HepG2 (cell line): ENCODE measurements at regions not wholly inside any gene's neighbourhood (a gene's known extent, or its start where the extent isn't known, plus 50 kb on each side); places are given as distances from the start of the nearest gene placed in this dataset.
A peak's percentile ranks its signal among the peaks of the same experiment; 100 is the strongest.

ENCODE experiments used
- BORCS8-MEF2B ChIP-seq: sonication (generic); formaldehyde crosslinking; IDR thresholded peaks from 2 replicates; pipeline ENCODE4 v1.8.0; 2022; ENCODE audit warnings: mild to moderate bottlenecking, missing genetic modification reagents
- ERF ChIP-seq: IDR thresholded peaks from 2 replicates; pipeline ENCODE4 v1.6.1; 2018; ENCODE audit warnings: missing biosample characterization, missing genetic modification reagents
- ESRRA ChIP-seq: sonication (generic); formaldehyde crosslinking; IDR thresholded peaks from 2 replicates; pipeline ENCODE4 v1.5.1; 2020; ENCODE audit warnings: mild to moderate bottlenecking, low read depth, missing genetic modification reagents
- GABPB1 ChIP-seq: IDR thresholded peaks from 2 replicates; pipeline ENCODE4 v1.6.1; 2016; ENCODE audit warnings: mild to moderate bottlenecking, missing genetic modification reagents, moderate library complexity, missing compliant biosample characterization
- GATAD1 ChIP-seq: IDR thresholded peaks from 2 replicates; pipeline ENCODE4 v1.6.1; 2016; ENCODE audit warnings: missing genetic modification reagents, missing compliant biosample characterization
- HMG20A ChIP-seq: IDR thresholded peaks from 2 replicates; pipeline ENCODE4 v1.6.1; 2016; ENCODE audit warnings: borderline replicate concordance
- NFIC ChIP-seq: IDR thresholded peaks from 2 replicates; pipeline ENCODE4 v1.6.1; 2012; ENCODE audit warnings: mild to moderate bottlenecking, low read length, inconsistent platforms
- PRMT3 ChIP-seq: sonication (generic); formaldehyde crosslinking; IDR thresholded peaks from 2 replicates; pipeline ENCODE4 v1.8.1; 2022; ENCODE audit warnings: low read depth, mild to moderate bottlenecking, moderate library complexity, missing genetic modification reagents, borderline replicate concordance
- TOPORS ChIP-seq: sonication (generic); formaldehyde crosslinking; IDR thresholded peaks from 2 replicates; pipeline ENCODE4 v1.8.0; 2023; ENCODE audit warnings: mild to moderate bottlenecking, missing genetic modification reagents
- ZBTB8A ChIP-seq: sonication (generic); formaldehyde crosslinking; IDR thresholded peaks from 2 replicates; pipeline ENCODE4 v1.4.0; 2020; ENCODE audit warnings: mild to moderate bottlenecking, low read depth, missing genetic modification reagents, borderline replicate concordance
- ZNF292 ChIP-seq: sonication (generic); formaldehyde crosslinking; IDR thresholded peaks from 2 replicates; pipeline ENCODE4 v1.8.1; 2022; ENCODE audit warnings: mild to moderate bottlenecking, low read depth, missing genetic modification reagents, borderline replicate concordance
- ZNF556 ChIP-seq: sonication (generic); formaldehyde crosslinking; IDR thresholded peaks from 2 replicates; pipeline ENCODE4 v1.4.0; 2020; ENCODE audit warnings: mild to moderate bottlenecking, missing genetic modification reagents, borderline replicate concordance
- ZNF572 ChIP-seq: sonication (generic); formaldehyde crosslinking; IDR thresholded peaks from 2 replicates; pipeline ENCODE4 v1.5.1; 2020; ENCODE audit warnings: mild to moderate bottlenecking, missing genetic modification reagents
- ZNF775 ChIP-seq: sonication (generic); formaldehyde crosslinking; IDR thresholded peaks from 2 replicates; pipeline ENCODE4 v1.4.0; 2020; ENCODE audit warnings: missing genetic modification reagents, mild to moderate bottlenecking, moderate library complexity, borderline replicate concordance
- TF ChIP-seq, protein P1 (sequence below): sonication (generic); formaldehyde crosslinking; IDR thresholded peaks from 2 replicates; pipeline ENCODE4 v1.5.1; 2020; ENCODE audit warnings: mild to moderate bottlenecking, moderate library complexity, missing genetic modification reagents
- TF ChIP-seq, protein P2 (sequence below): sonication (generic); formaldehyde crosslinking; IDR thresholded peaks from 2 replicates; pipeline ENCODE4 v1.4.0; 2020; ENCODE audit warnings: missing genetic modification reagents
- TF ChIP-seq, protein P3 (sequence below): sonication (generic); formaldehyde crosslinking; IDR thresholded peaks from 2 replicates; pipeline ENCODE4 v1.4.0; 2020; ENCODE audit warnings: mild to moderate bottlenecking, missing genetic modification reagents, borderline replicate concordance
- TF ChIP-seq, protein P4 (sequence below): IDR thresholded peaks from 2 replicates; pipeline ENCODE4 v1.6.1; 2012; ENCODE audit warnings: low read length, improper control_type of control experiment
- TF ChIP-seq, protein P5 (sequence below), 2 experiments: fragments of 450-650 bp in 1 of 2; sonication (generic) in 1 of 2; formaldehyde crosslinking; IDR thresholded peaks; 2 replicates each; pipeline versions ENCODE4 v1.5.0 to v1.8.0; 2020 to 2022; ENCODE audit warnings: mild to moderate bottlenecking in 1 of 2, missing genetic modification reagents in 1 of 2

DNA sequence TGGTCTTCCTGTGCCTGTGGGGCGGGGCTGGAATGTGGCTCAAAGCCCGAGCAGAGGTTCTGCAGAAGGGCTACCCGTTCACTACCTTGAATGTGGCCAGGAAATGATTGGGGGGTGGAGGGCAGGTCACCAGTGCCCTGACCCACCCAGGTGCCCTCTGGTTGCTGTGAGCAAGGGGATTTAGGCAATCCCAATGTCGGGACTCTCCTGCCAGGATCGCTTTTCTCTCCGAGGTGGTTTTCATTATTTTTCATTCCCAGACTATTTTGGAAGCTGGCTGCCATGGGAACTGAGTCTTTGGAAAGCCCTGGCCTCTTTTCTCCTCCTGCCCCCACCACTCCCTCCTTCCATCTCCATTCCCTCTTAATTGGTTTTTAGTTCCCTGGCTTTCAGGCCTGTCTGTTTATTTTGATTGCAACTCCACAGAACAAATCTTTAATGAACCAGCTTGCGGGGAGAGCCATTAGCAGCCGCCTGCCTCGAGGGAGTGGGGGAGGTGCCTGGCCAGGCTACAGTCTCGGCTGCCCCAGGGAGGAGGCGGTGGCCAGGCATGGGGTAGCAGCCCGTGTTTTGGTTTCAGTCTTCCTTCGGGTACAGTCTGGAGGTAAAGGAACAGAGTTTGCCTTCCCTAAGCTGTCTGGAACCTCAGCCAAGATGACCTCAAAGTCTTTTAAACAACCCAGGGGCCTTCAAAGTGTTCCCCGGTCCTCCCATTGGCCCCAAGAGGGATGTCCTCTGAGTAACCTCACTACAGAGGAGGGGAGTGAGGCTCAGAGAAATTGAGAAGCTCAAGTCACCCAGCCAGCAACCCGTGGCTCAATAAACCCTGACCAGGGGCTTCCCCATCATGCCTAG lies 114.4 kb upstream of the HAAO start (continued):
- TF ChIP-seq ZNF292 (CRISPR knock-in tag): no peak
- TF ChIP-seq ZNF572: no peak
- 0 out of 2 replicates have a peak, but pooled peaks have one; percentile 19 for TF ChIP-seq ZNF556 (CRISPR knock-in tag)
- 0 out of 2 replicates have a peak, but pooled peaks have one; percentile 14 for TF ChIP-seq BORCS8-MEF2B (CRISPR knock-in tag)
- no peak for TF ChIP-seq GABPB1 (CRISPR knock-in tag)
- TF ChIP-seq, protein P1, sequence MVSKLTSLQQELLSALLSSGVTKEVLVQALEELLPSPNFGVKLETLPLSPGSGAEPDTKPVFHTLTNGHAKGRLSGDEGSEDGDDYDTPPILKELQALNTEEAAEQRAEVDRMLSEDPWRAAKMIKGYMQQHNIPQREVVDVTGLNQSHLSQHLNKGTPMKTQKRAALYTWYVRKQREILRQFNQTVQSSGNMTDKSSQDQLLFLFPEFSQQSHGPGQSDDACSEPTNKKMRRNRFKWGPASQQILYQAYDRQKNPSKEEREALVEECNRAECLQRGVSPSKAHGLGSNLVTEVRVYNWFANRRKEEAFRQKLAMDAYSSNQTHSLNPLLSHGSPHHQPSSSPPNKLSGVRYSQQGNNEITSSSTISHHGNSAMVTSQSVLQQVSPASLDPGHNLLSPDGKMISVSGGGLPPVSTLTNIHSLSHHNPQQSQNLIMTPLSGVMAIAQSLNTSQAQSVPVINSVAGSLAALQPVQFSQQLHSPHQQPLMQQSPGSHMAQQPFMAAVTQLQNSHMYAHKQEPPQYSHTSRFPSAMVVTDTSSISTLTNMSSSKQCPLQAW (CRISPR knock-in tag): 0 out of 2 replicates have a peak, but pooled peaks have one; percentile 5
- no peak for TF ChIP-seq ERF (CRISPR knock-in tag)
- TF ChIP-seq, protein P2, sequence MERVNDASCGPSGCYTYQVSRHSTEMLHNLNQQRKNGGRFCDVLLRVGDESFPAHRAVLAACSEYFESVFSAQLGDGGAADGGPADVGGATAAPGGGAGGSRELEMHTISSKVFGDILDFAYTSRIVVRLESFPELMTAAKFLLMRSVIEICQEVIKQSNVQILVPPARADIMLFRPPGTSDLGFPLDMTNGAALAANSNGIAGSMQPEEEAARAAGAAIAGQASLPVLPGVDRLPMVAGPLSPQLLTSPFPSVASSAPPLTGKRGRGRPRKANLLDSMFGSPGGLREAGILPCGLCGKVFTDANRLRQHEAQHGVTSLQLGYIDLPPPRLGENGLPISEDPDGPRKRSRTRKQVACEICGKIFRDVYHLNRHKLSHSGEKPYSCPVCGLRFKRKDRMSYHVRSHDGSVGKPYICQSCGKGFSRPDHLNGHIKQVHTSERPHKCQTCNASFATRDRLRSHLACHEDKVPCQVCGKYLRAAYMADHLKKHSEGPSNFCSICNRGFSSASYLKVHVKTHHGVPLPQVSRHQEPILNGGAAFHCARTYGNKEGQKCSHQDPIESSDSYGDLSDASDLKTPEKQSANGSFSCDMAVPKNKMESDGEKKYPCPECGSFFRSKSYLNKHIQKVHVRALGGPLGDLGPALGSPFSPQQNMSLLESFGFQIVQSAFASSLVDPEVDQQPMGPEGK: no peak; the same call in 1 of the 2 replicates
- no peak for TF ChIP-seq ZNF775 (CRISPR knock-in tag)
- TF ChIP-seq GATAD1: no peak
- TF ChIP-seq PRMT3 (CRISPR knock-in tag): no peak
- TF ChIP-seq, protein P3, sequence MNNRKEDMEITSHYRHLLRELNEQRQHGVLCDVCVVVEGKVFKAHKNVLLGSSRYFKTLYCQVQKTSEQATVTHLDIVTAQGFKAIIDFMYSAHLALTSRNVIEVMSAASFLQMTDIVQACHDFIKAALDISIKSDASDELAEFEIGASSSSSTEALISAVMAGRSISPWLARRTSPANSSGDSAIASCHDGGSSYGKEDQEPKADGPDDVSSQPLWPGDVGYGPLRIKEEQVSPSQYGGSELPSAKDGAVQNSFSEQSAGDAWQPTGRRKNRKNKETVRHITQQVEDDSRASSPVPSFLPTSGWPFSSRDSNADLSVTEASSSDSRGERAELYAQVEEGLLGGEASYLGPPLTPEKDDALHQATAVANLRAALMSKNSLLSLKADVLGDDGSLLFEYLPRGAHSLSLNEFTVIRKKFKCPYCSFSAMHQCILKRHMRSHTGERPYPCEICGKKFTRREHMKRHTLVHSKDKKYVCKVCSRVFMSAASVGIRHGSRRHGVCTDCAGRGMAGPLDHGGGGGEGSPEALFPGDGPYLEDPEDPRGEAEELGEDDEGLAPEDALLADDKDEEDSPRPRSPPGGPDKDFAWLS: no peak
- TF ChIP-seq, protein P4, sequence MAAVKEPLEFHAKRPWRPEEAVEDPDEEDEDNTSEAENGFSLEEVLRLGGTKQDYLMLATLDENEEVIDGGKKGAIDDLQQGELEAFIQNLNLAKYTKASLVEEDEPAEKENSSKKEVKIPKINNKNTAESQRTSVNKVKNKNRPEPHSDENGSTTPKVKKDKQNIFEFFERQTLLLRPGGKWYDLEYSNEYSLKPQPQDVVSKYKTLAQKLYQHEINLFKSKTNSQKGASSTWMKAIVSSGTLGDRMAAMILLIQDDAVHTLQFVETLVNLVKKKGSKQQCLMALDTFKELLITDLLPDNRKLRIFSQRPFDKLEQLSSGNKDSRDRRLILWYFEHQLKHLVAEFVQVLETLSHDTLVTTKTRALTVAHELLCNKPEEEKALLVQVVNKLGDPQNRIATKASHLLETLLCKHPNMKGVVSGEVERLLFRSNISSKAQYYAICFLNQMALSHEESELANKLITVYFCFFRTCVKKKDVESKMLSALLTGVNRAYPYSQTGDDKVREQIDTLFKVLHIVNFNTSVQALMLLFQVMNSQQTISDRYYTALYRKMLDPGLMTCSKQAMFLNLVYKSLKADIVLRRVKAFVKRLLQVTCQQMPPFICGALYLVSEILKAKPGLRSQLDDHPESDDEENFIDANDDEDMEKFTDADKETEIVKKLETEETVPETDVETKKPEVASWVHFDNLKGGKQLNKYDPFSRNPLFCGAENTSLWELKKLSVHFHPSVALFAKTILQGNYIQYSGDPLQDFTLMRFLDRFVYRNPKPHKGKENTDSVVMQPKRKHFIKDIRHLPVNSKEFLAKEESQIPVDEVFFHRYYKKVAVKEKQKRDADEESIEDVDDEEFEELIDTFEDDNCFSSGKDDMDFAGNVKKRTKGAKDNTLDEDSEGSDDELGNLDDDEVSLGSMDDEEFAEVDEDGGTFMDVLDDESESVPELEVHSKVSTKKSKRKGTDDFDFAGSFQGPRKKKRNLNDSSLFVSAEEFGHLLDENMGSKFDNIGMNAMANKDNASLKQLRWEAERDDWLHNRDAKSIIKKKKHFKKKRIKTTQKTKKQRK: no peak
- TF ChIP-seq, protein P5, sequence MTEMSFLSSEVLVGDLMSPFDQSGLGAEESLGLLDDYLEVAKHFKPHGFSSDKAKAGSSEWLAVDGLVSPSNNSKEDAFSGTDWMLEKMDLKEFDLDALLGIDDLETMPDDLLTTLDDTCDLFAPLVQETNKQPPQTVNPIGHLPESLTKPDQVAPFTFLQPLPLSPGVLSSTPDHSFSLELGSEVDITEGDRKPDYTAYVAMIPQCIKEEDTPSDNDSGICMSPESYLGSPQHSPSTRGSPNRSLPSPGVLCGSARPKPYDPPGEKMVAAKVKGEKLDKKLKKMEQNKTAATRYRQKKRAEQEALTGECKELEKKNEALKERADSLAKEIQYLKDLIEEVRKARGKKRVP (CRISPR knock-in tag; IDR thresholded peaks at IDR 0.05): no peak
- no peak for TF ChIP-seq TOPORS
- no peak for TF ChIP-seq ZBTB8A (CRISPR knock-in tag)
- no peak; the same call in 1 of the 2 replicates for TF ChIP-seq HMG20A (CRISPR knock-in tag)
- no peak for TF ChIP-seq NFIC
- TF ChIP-seq ESRRA (CRISPR knock-in tag): no peak
